Lower leg skin (tissue), 3 donors: ENCODE measurements at regions not wholly inside any gene's neighbourhood (a gene's known extent, or its start where the extent isn't known, plus 50 kb on each side); places are given as distances from the start of the nearest gene placed in this dataset.

ENCODE experiments used
- CTCF ChIP-seq, 3 donors: fragments of 450-650 bp; IDR thresholded peaks; one replicate each; pipeline ENCODE4 v1.5.1; 2016; ENCODE audit warnings: antibody characterized with exemption in 3 of 3, mild to moderate bottlenecking in 3 of 3, moderate library complexity in 2 of 3
- POLR2A ChIP-seq, 2 donors: fragments of 450-650 bp; IDR thresholded peaks; one replicate each; pipeline ENCODE4 v1.6.1; 2016 to 2017; ENCODE audit warnings: antibody characterized with exemption in 2 of 2, mild to moderate bottlenecking in 1 of 2, moderate library complexity in 1 of 2

GRCh38 chr12:38116968-38117367 lies 199.6 kb upstream of the ALG10B start:
- TF ChIP-seq POLR2A (IDR thresholded peaks at IDR 0.05) (no peak), CTCF (IDR thresholded peaks at IDR 0.05) (no peak)
